GF-D8 (cell line): ENCODE measurements at regions not wholly inside any gene's neighbourhood (a gene's known extent, or its start where the extent isn't known, plus 50 kb on each side); places are given as distances from the start of the nearest gene placed in this dataset.

Source experiments
- DNase-seq: peaks from one replicate; lab custom pipeline; 2025; lab: John Stamatoyannopoulos, UW

DNA sequence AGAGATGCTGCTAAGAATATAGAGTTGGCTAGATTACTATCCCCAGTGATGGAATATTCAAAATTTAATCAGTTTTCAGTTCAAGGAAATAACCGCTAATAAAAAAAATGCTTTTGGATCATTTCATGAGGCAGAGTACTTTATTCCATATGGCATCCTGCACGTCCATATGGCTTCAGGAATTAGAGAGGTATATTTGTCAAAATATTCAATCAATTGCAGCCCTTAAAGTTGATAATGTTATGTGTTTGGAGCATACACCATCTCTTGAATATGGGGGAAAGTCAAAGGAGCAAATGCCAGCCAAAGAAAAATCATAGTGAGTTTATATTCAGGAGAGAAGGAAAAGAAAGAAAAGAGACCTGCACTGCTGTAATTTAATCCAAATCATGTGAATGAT lies 266.4 kb downstream of the TMEM182 start:
- no peak for DNase-seq
